A549 (cell line): ENCODE measurements at regions not wholly inside any gene's neighbourhood (a gene's known extent, or its start where the extent isn't known, plus 50 kb on each side); places are given as distances from the start of the nearest gene placed in this dataset.
A peak's percentile ranks its signal among the peaks of the same experiment; 100 is the strongest.

Experiments used
- ATAC-seq, 2 experiments: fragments of 200-7000 bp in 1 of 2; fragments of >200 bp in 1 of 2; cut with Nextera tagmentation in 1 of 2; cut with Tn5 transposase in 1 of 2; 3 replicates each; pipeline versions ENCODE4 v1.8.0 to v1.9.1; 2018 to 2020; ENCODE audit warnings: mild to moderate bottlenecking in 1 of 2, moderate library complexity in 1 of 2
- CTCF ChIA-PET: fragments of 300-600 bp; sonication (Branson Sonifier 250); formaldehyde crosslinking; extraction: SDS; loops from one replicate; lab custom pipeline; 2021; ENCODE audit warnings: antibody characterized with exemption, inconsistent platforms; lab: Yijun Ruan, JAX
- POLR2A ChIA-PET: fragments of 350-600 bp; formaldehyde crosslinking; extraction: SDS; loops from one replicate; lab custom pipeline; 2021; ENCODE audit warnings: antibody characterized with exemption, inconsistent platforms; lab: Yijun Ruan, JAX
- DNase-seq, 2 experiments: peaks; one replicate each; pipeline versions ENCODE4 v3.0.0 to v3.0.0-alpha.2; 2011 to 2016; ENCODE audit warnings: low read depth in 1 of 2, low spot score in 1 of 2
- FAIRE-seq: peaks from 2 replicates; lab custom pipeline; 2011; peaks lifted over from hg19 to GRCh38; lab: Jason Lieb, UNC
- H3K27ac ChIP-seq, 2 experiments: fragments of >200 bp; sonication (Bioruptor Twin); formaldehyde crosslinking; 3 replicates each; pipeline ENCODE4 v1.5.1; 2016 to 2017
- H3K4me1 ChIP-seq: fragments of >200 bp; sonication (Bioruptor Twin); formaldehyde crosslinking; 3 replicates; pipeline ENCODE4 v1.6.1; 2016
- H3K4me2 ChIP-seq: fragments of >200 bp; sonication (Bioruptor Twin); formaldehyde crosslinking; 3 replicates; pipeline ENCODE4 v1.6.1; 2016
- H3K4me3 ChIP-seq: fragments of >200 bp; sonication (Bioruptor Twin); formaldehyde crosslinking; 3 replicates; pipeline ENCODE4 v1.5.1; 2016
- H3K9me3 ChIP-seq: fragments of >200 bp; sonication (Bioruptor Twin); formaldehyde crosslinking; 3 replicates; pipeline ENCODE4 v1.6.1; 2016
- BHLHE40 ChIP-seq: IDR thresholded peaks from 2 replicates; pipeline ENCODE4 v1.6.1; 2012; ENCODE audit warnings: low read depth, low read length, inconsistent platforms
- CBX2 ChIP-seq: fragments of 200-600 bp; sonication (generic); IDR thresholded peaks from 2 replicates; pipeline ENCODE4 v1.6.1; 2016; ENCODE audit warnings: low read depth, mild to moderate bottlenecking, borderline replicate concordance
- CBX8 ChIP-seq: fragments of 200-600 bp; sonication (generic); IDR thresholded peaks from 2 replicates; pipeline ENCODE4 v1.6.1; 2016
- CHD2 ChIP-seq: fragments of 150-350 bp; IDR thresholded peaks from 2 replicates; pipeline ENCODE4 v1.6.1; 2014; ENCODE audit warnings: low read length; ENCODE audit not compliant: partially characterized antibody
- CHD4 ChIP-seq: fragments of 200-600 bp; sonication (generic); IDR thresholded peaks from 2 replicates; pipeline ENCODE4 v1.6.1; 2016; ENCODE audit warnings: antibody characterized with exemption, mild to moderate bottlenecking, borderline replicate concordance
- CTCF ChIP-seq: fragments of >200 bp; sonication (Bioruptor Twin); formaldehyde crosslinking; IDR thresholded peaks from 3 replicates; pipeline ENCODE4 v1.5.1; 2016
- EHF ChIP-seq: fragments of 250-450 bp; sonication (Bioruptor Pico); IDR thresholded peaks from 2 replicates; pipeline ENCODE4 v1.5.0; 2020; ENCODE audit warnings: mild to moderate bottlenecking
- ESRRA ChIP-seq: fragments of 150-350 bp; IDR thresholded peaks from 2 replicates; pipeline ENCODE4 v1.6.1; 2014; ENCODE audit warnings: mild to moderate bottlenecking, low read length, borderline replicate concordance
- GATA3 ChIP-seq: IDR thresholded peaks from 2 replicates; pipeline ENCODE4 v1.6.1; 2012; ENCODE audit warnings: borderline replicate concordance
- HES2 ChIP-seq: fragments of >200 bp; sonication (Bioruptor Twin); formaldehyde crosslinking; IDR thresholded peaks from 2 replicates; pipeline ENCODE4 v1.6.1; 2016
- HOXA7 ChIP-seq: fragments of 250-450 bp; sonication (Bioruptor Pico); IDR thresholded peaks from 2 replicates; pipeline ENCODE4 v1.5.0; 2020; ENCODE audit warnings: mild to moderate bottlenecking, moderate library complexity
- HOXB5 ChIP-seq: fragments of 250-450 bp; sonication (Bioruptor Pico); IDR thresholded peaks from 2 replicates; pipeline ENCODE4 v1.5.0; 2020; ENCODE audit warnings: mild to moderate bottlenecking, moderate library complexity
- JUN ChIP-seq, 2 experiments: fragments of >200 bp; sonication (Bioruptor Twin); formaldehyde crosslinking; IDR thresholded peaks; 2 replicates in 1 of 2; 3 replicates in 1 of 2; pipeline ENCODE4 v1.6.1; 2016 to 2017
- KDM1A ChIP-seq: fragments of 200-600 bp; sonication (generic); IDR thresholded peaks from 2 replicates; pipeline ENCODE4 v1.6.1; 2016; ENCODE audit warnings: low read depth, mild to moderate bottlenecking
- KDM5A ChIP-seq: fragments of 200-600 bp; sonication (generic); IDR thresholded peaks from 2 replicates; pipeline ENCODE4 v1.6.1; 2016; ENCODE audit warnings: antibody characterized with exemption, mild to moderate bottlenecking
- MAFK ChIP-seq: fragments of 450-650 bp; IDR thresholded peaks from 2 replicates; pipeline ENCODE4 v1.6.1; 2014; ENCODE audit not compliant: partially characterized antibody
- NFE2L2 ChIP-seq: fragments of 150-350 bp; conservative IDR thresholded peaks from 2 replicates; pipeline ENCODE4 v1.6.1; 2014; ENCODE audit warnings: low read length
- NPAS2 ChIP-seq: fragments of 250-450 bp; sonication (Bioruptor Pico); IDR thresholded peaks from 2 replicates; pipeline ENCODE4 v1.8.0; 2022; ENCODE audit warnings: mild to moderate bottlenecking, moderate library complexity, borderline replicate concordance
- NR3C1 ChIP-seq: fragments of >200 bp; sonication (Bioruptor Twin); formaldehyde crosslinking; IDR thresholded peaks from 3 replicates; pipeline ENCODE4 v1.6.1; 2017
- POLR2AphosphoS2 ChIP-seq: conservative IDR thresholded peaks from 2 replicates; pipeline ENCODE4 v1.6.1; 2012; ENCODE audit warnings: low read length, improper control_type of control experiment, inconsistent platforms
- RARB ChIP-seq: fragments of 250-450 bp; sonication (Bioruptor Pico); IDR thresholded peaks from 2 replicates; pipeline ENCODE4 v1.8.0; 2021; ENCODE audit warnings: mild to moderate bottlenecking, moderate library complexity
- REST ChIP-seq: fragments of 200-600 bp; sonication (generic); IDR thresholded peaks from 2 replicates; pipeline ENCODE4 v1.6.1; 2016; ENCODE audit warnings: antibody characterized with exemption, mild to moderate bottlenecking, moderate library complexity
- RFX5 ChIP-seq: fragments of 450-650 bp; IDR thresholded peaks from 2 replicates; pipeline ENCODE4 v1.7.1; 2014; ENCODE audit warnings: antibody characterized with exemption, mild to moderate bottlenecking, moderate library complexity
- TFCP2L1 ChIP-seq: fragments of 250-450 bp; sonication (Bioruptor Pico); IDR thresholded peaks from 2 replicates; pipeline ENCODE4 v1.5.0; 2021; ENCODE audit warnings: mild to moderate bottlenecking
- ZFP36 ChIP-seq: fragments of 450-650 bp; IDR thresholded peaks from 2 replicates; pipeline ENCODE4 v1.6.1; 2014; ENCODE audit warnings: borderline replicate concordance; ENCODE audit not compliant: partially characterized antibody
- WGBS: methylation state at CpG from one replicate; pipeline ENCODE4 v1.1.6; 2017; ENCODE audit errors: missing lambda C conversion rate; 5-methylcytosine and 5-hydroxymethylcytosine counted together

GRCh38 chr7:106597751-106598546 is 63.0 kb downstream of the CCDC71L start:
- no peak overlapping the region for H3K27ac ChIP-seq
- TF ChIP-seq HES2 = no peak
- TF ChIP-seq MAFK = no peak
- no peak for TF ChIP-seq JUN (IDR thresholded peaks at IDR 0.05)
- TF ChIP-seq ESRRA = no peak
- TF ChIP-seq CHD4 = no peak
- TF ChIP-seq CTCF = no peak
- TF ChIP-seq HOXA7 (CRISPR knock-in tag) = no peak
- no peak for TF ChIP-seq GATA3
- ATAC-seq = no peak
- H3K4me1 ChIP-seq = no peaks in the 10 kb centered on the region
- no peaks in the 10 kb centered on the region for H3K9me3 ChIP-seq
- no peak overlapping the region for H3K4me3 ChIP-seq
- WGBS = 47% methylated on average over 5 of the region's 5 CpGs
- CTCF ChIA-PET = interaction anchor here (1.1 to 3.1 kb wide), 2 partner anchors 20 to 55 kb away, joined by 4 to 14 read pairs; no protein-coding TSS in a partner anchor
- no peak for DNase-seq
- POLR2A ChIA-PET = no interaction called here
- peak overlapping the region; percentile 53 for H3K4me2 ChIP-seq
- FAIRE-seq = no peak

GRCh38 chr7:106597014-106597413 is 63.9 kb downstream of the CCDC71L start:
- H3K4me1 ChIP-seq = no peaks in the 10 kb centered on the region
- ATAC-seq (no peak), FAIRE-seq (no peak), DNase-seq (no peak)
- no peak overlapping the region for H3K4me2 ChIP-seq
- ChIA-PET CTCF (interaction anchor here (3.1 kb wide), 1 partner anchor 54 kb away, joined by 14 read pairs; no protein-coding TSS in a partner anchor), POLR2A (no interaction called here)
- no peak overlapping the region for H3K4me3 ChIP-seq
- H3K9me3 ChIP-seq = no peaks in the 10 kb centered on the region
- no peak overlapping the region for H3K27ac ChIP-seq
- TF ChIP-seq TFCP2L1 (CRISPR knock-in tag) (no peak), CBX8 (no peak), KDM1A (no peak), NPAS2 (CRISPR knock-in tag) (no peak), ZFP36 (no peak), EHF (no peak), REST (no peak), ESRRA (no peak), BHLHE40 (no peak), NFE2L2 (no peak)
- WGBS = 3% methylated on average over 2 of the region's 2 CpGs

GRCh38 chr7:106595922-106596321 is 65.0 kb downstream of the CCDC71L start:
- FAIRE-seq (no peak), ATAC-seq (no peak), DNase-seq (no peak)
- no peak for TF ChIP-seq CHD2
- no peak for TF ChIP-seq RFX5
- TF ChIP-seq NR3C1 = no peak
- TF ChIP-seq RARB (CRISPR knock-in tag) = no peak
- TF ChIP-seq CBX2 = no peak
- no peak for TF ChIP-seq KDM5A
- no peak for TF ChIP-seq HES2
- no peak for TF ChIP-seq POLR2AphosphoS2
- TF ChIP-seq NPAS2 (CRISPR knock-in tag) = no peak
- no peak for TF ChIP-seq HOXB5 (CRISPR knock-in tag)
- no peak overlapping the region for H3K4me2 ChIP-seq
- H3K4me1 ChIP-seq = no peaks in the 10 kb centered on the region
- no peaks in the 10 kb centered on the region for H3K9me3 ChIP-seq
- ChIA-PET POLR2A (no interaction called here), CTCF (interaction anchor here (0.6 kb wide), 1 partner anchor 451 kb away, joined by 3 read pairs; no protein-coding TSS in a partner anchor)
- H3K4me3 ChIP-seq = no peak overlapping the region
- H3K27ac ChIP-seq = no peak overlapping the region
- WGBS = 36% methylated on average over 3 of the region's 3 CpGs
